Natural killer cell (primary cell): ENCODE measurements at regions not wholly inside any gene's neighbourhood (a gene's known extent, or its start where the extent isn't known, plus 50 kb on each side); places are given as distances from the start of the nearest gene placed in this dataset.

Experiments used
- ATAC-seq, 3 donors: fragments of 150-1000 bp in 2 of 3; fragments of 200-7000 bp in 1 of 3; cut with Tn5 transposase; 1 replicate in 1 of 3; 2 replicates in 2 of 3; pipeline ENCODE4 v1.10.0; 2021; ENCODE audit warnings: mild to moderate bottlenecking in 2 of 3, moderate library complexity in 2 of 3
- DNase-seq, 2 donors: peaks; one replicate each; pipeline versions ENCODE4 v3.0.0 to v3.0.0-alpha.2; 2013 to 2021; ENCODE audit warnings: mixed read lengths in 1 of 2
- H3K27ac ChIP-seq: one replicate; pipeline ENCODE4 v1.5.1; 2013; ENCODE audit warnings: mild to moderate bottlenecking, low read length
- H3K27me3 ChIP-seq: one replicate; pipeline ENCODE4 v1.6.1; 2013; ENCODE audit warnings: low read length; ENCODE audit not compliant: control insufficient read depth, insufficient read depth
- H3K36me3 ChIP-seq: one replicate; pipeline ENCODE4 v1.6.1; 2013; ENCODE audit warnings: low read length; ENCODE audit not compliant: control insufficient read depth, insufficient read depth
- H3K4me1 ChIP-seq: one replicate; pipeline ENCODE4 v1.6.1; 2013; ENCODE audit warnings: low read length; ENCODE audit not compliant: control insufficient read depth, insufficient read depth
- H3K4me3 ChIP-seq: one replicate; pipeline ENCODE4 v1.5.1; 2013; ENCODE audit warnings: low read length
- H3K9me3 ChIP-seq: one replicate; pipeline ENCODE4 v1.6.1; 2013; ENCODE audit warnings: low read length; ENCODE audit not compliant: control insufficient read depth, insufficient read depth
- H3K27ac Mint-ChIP-seq, 2 donors: one replicate each; pipeline ENCODE4 v1.8.0; 2022; ENCODE audit warnings: mild to moderate bottlenecking in 2 of 2, mixed read lengths in 2 of 2, moderate library complexity in 1 of 2
- H3K27me3 Mint-ChIP-seq, 2 donors: one replicate each; pipeline ENCODE4 v1.8.0; 2022; ENCODE audit warnings: low read depth in 2 of 2, mixed read lengths in 2 of 2
- H3K36me3 Mint-ChIP-seq: one replicate; pipeline ENCODE4 v1.8.0; 2022; ENCODE audit warnings: mixed read lengths
- H3K4me1 Mint-ChIP-seq, 2 donors: one replicate each; pipeline ENCODE4 v1.8.0; 2022; ENCODE audit warnings: mixed read lengths in 2 of 2
- H3K4me3 Mint-ChIP-seq: one replicate; pipeline ENCODE4 v1.8.0; 2022; ENCODE audit warnings: mild to moderate bottlenecking, moderate library complexity, mixed read lengths
- H3K9me3 Mint-ChIP-seq, 2 donors: one replicate each; pipeline ENCODE4 v1.8.0; 2022; ENCODE audit warnings: mixed read lengths in 2 of 2
- WGBS: methylation state at CpG from one replicate; pipeline ENCODE4 v1.1.7; 2013; ENCODE audit warnings: missing lambda C conversion rate; ENCODE audit not compliant: insufficient coverage; 5-methylcytosine and 5-hydroxymethylcytosine counted together
- intact Hi-C: fragments of 100-400 bp; cut with micrococcal nuclease; formaldehyde crosslinking; loops from one replicate; pipeline ENCODE4 v1.14.2; 2022
- TF ChIP-seq, protein P1 (sequence below): fragments of 200-600 bp; IDR thresholded peaks from one replicate; pipeline ENCODE4 v1.8.0; 2022; ENCODE audit warnings: antibody characterized with exemption

DNA sequence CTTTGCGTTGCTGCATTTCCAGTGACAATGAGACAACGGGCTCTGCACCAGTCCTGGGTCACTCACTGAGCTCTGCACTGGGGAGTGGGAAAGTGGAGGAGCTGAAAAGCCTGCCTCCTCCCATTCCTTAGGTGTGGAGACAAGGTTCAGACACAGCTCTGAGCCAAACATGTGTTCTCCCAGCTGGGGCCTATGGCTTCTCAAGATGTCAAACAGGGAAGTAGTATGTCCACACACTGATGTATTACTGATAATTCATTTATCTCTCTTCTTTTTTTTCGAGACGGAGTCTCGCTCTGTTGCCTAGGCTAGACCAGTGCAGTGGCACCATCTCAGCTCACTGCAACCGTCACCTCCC lies 90.2 kb upstream of the SLC4A7 start:
- no peaks in the 10 kb centered on the region for H3K27me3 ChIP-seq
- 94% methylated on average over 6 of the region's 6 CpGs for WGBS
- ATAC-seq (no peak), DNase-seq (no peak)
- H3K27ac ChIP-seq: no peak overlapping the region
- H3K36me3 ChIP-seq: no peaks in the 10 kb centered on the region
- TF ChIP-seq, protein P1, sequence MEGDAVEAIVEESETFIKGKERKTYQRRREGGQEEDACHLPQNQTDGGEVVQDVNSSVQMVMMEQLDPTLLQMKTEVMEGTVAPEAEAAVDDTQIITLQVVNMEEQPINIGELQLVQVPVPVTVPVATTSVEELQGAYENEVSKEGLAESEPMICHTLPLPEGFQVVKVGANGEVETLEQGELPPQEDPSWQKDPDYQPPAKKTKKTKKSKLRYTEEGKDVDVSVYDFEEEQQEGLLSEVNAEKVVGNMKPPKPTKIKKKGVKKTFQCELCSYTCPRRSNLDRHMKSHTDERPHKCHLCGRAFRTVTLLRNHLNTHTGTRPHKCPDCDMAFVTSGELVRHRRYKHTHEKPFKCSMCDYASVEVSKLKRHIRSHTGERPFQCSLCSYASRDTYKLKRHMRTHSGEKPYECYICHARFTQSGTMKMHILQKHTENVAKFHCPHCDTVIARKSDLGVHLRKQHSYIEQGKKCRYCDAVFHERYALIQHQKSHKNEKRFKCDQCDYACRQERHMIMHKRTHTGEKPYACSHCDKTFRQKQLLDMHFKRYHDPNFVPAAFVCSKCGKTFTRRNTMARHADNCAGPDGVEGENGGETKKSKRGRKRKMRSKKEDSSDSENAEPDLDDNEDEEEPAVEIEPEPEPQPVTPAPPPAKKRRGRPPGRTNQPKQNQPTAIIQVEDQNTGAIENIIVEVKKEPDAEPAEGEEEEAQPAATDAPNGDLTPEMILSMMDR: no peak
- Mint-ChIP-seq H3K27ac (no peak overlapping the region), H3K4me1 (peaks cover 7% of the 10 kb centered on the region in 2 donors), H3K27me3 (no peaks in the 10 kb centered on the region), H3K4me3 (no peak overlapping the region), H3K9me3 (no peaks in the 10 kb centered on the region), H3K36me3 (no peaks in the 10 kb centered on the region)
- no peaks in the 10 kb centered on the region for H3K9me3 ChIP-seq
- intact Hi-C loops: no loop called here
- H3K4me1 ChIP-seq: no peaks in the 10 kb centered on the region
- H3K4me3 ChIP-seq: no peak overlapping the region

DNA sequence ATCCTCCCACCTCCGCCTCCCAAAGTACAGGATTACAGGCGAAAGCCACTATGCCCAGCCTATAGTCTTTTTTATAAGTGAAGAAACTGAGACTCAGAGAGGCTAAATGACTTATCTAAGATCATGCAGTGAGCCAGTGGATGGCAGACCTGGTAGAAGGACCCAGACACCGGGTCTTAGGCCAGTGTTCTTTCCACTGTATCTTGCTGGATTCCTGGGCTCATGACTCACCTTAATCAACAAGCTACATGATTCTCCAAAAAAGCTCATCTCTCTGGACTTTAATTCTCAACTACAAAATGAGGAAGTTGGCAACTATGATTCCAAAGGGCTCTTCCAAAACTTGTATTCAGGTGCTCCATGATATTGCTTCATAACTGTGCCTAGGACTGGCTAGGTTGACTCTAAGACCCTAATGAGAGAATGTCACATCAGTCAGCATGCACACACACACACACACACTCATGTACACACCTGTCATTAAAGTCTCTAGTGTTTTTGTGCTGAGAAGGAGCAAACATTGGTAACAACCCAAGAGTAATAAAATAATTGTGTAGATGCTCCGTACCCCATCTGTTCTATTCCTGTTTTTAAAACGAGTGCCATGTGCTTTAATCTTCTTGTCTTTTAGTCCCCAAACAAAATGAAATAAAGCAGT lies 89.7 kb upstream of the SLC4A7 start:
- no peak overlapping the region for H3K27ac Mint-ChIP-seq
- intact Hi-C loops: no loop called here
- Histone ChIP-seq H3K9me3 (no peaks in the 10 kb centered on the region), H3K27ac (no peak overlapping the region), H3K4me1 (no peaks in the 10 kb centered on the region), H3K27me3 (no peaks in the 10 kb centered on the region), H3K36me3 (no peaks in the 10 kb centered on the region), H3K4me3 (no peak overlapping the region)
- DNase-seq (no peak), ATAC-seq (no peak)
- H3K4me3 Mint-ChIP-seq: no peak overlapping the region
- peaks cover 7% of the 10 kb centered on the region in 2 donors for H3K4me1 Mint-ChIP-seq
- no peaks in the 10 kb centered on the region for H3K27me3 Mint-ChIP-seq
- WGBS: 91% methylated on average over 4 of the region's 5 CpGs
- TF ChIP-seq, protein P1: no peak
- H3K9me3 Mint-ChIP-seq: no peaks in the 10 kb centered on the region
- H3K36me3 Mint-ChIP-seq: no peaks in the 10 kb centered on the region

DNA sequence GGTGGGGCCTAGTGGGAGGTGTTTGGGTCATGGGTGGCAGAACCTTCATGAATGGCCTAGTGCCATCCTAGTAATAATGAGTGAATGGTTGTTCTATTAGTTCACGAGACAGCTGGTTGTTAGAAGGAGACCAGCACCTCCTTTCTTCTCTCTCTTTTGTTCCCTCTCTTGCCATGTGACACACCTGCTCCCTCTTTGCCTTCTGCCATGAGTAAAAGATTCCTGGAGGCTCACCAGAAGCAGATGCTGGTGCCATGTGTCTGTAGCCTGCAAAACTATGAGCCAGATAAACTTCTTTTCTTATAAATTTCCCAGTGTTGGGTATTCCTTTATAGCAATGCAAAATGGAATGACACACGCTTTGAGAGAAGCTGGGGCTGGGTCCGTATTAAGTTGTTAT lies 89.0 kb upstream of the SLC4A7 start:
- no peaks in the 10 kb centered on the region for H3K36me3 ChIP-seq
- Mint-ChIP-seq H3K27ac (no peak overlapping the region), H3K9me3 (no peaks in the 10 kb centered on the region), H3K27me3 (no peaks in the 10 kb centered on the region), H3K4me1 (peaks cover 7% of the 10 kb centered on the region in 2 donors), H3K4me3 (no peak overlapping the region), H3K36me3 (no peaks in the 10 kb centered on the region)
- H3K4me3 ChIP-seq: no peak overlapping the region
- no peak overlapping the region for H3K27ac ChIP-seq
- no peaks in the 10 kb centered on the region for H3K27me3 ChIP-seq
- intact Hi-C loops: no loop called here
- 85% methylated on average over 3 of the region's 3 CpGs for WGBS
- no peaks in the 10 kb centered on the region for H3K4me1 ChIP-seq
- ATAC-seq (no peak), DNase-seq (no peak)
- H3K9me3 ChIP-seq: no peaks in the 10 kb centered on the region
- TF ChIP-seq, protein P1: no peak

- no peaks in the 10 kb centered on the region for H3K27me3 Mint-ChIP-seq
- no CpG with 5 or more reads among the region's 2 CpGs for WGBS
- H3K9me3 Mint-ChIP-seq: no peaks in the 10 kb centered on the region
- no peak overlapping the region for H3K27ac Mint-ChIP-seq
- H3K9me3 ChIP-seq: no peaks in the 10 kb centered on the region
- no peak overlapping the region for H3K4me3 ChIP-seq
- no peaks in the 10 kb centered on the region for H3K36me3 Mint-ChIP-seq
- no peaks in the 10 kb centered on the region for H3K36me3 ChIP-seq
- H3K27me3 ChIP-seq: no peaks in the 10 kb centered on the region
- H3K4me1 Mint-ChIP-seq: peaks cover 7% of the 10 kb centered on the region in 2 donors
- TF ChIP-seq, protein P1: no peak
- no peak overlapping the region for H3K4me3 Mint-ChIP-seq
- intact Hi-C loops: no loop called here
- DNase-seq (no peak), ATAC-seq (no peak)
- H3K4me1 ChIP-seq: no peaks in the 10 kb centered on the region
- no peak overlapping the region for H3K27ac ChIP-seq
Measured at GRCh38 chr3:27571345-27571744, 87.2 kb upstream of the SLC4A7 start.
